ENCODE measurements at regions not wholly inside any gene's neighbourhood (a gene's known extent, or its start where the extent isn't known, plus 50 kb on each side); places are given as distances from the start of the nearest gene placed in this dataset.

DNA sequence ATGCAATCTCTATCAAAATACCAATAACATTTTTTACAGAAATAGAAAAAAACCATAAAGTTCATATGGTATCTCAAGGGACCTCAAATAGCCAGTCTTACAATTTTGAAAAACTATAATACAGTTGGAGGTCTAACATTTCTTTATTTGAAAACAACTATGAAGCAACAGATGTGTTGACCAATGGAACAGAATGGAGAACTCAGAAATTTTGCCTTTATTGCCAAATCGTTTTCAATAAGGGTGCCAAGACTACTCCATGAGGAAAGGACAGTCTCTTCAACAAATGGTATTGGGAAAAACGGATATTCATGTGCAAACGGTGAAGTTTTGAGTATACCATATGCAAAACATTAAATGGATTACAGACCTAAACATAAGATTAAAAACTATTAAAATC lies 470.8 kb upstream of the DPP6 start:
- ChIA-PET CTCF (no interaction called here), POLR2A (no interaction called here)
- Mint-ChIP-seq H3K27me3 (ENCODE audit: low read depth) (peaks cover 6% of the 10 kb centered on the region; the same call in 1 of the 2 replicates), H3K4me3 (no peak overlapping the region), H3K36me3 (peaks cover 81% of the 10 kb centered on the region), H3K4me1 (no peaks in the 10 kb centered on the region), H3K27ac (no peak overlapping the region), H3K9me3 (peaks cover 86% of the 10 kb centered on the region)
- no peak for ATAC-seq
- no peak for TF ChIP-seq NR2C2 (CRISPR knock-in tag; IDR thresholded peaks at IDR 0.05)
- TF ChIP-seq NR1H2 (CRISPR knock-in tag; IDR thresholded peaks at IDR 0.05) = no peak
- no peak for TF ChIP-seq ZNF396 (CRISPR knock-in tag; IDR thresholded peaks at IDR 0.05; ENCODE audit: borderline replicate concordance)
- TF ChIP-seq, protein P1, sequence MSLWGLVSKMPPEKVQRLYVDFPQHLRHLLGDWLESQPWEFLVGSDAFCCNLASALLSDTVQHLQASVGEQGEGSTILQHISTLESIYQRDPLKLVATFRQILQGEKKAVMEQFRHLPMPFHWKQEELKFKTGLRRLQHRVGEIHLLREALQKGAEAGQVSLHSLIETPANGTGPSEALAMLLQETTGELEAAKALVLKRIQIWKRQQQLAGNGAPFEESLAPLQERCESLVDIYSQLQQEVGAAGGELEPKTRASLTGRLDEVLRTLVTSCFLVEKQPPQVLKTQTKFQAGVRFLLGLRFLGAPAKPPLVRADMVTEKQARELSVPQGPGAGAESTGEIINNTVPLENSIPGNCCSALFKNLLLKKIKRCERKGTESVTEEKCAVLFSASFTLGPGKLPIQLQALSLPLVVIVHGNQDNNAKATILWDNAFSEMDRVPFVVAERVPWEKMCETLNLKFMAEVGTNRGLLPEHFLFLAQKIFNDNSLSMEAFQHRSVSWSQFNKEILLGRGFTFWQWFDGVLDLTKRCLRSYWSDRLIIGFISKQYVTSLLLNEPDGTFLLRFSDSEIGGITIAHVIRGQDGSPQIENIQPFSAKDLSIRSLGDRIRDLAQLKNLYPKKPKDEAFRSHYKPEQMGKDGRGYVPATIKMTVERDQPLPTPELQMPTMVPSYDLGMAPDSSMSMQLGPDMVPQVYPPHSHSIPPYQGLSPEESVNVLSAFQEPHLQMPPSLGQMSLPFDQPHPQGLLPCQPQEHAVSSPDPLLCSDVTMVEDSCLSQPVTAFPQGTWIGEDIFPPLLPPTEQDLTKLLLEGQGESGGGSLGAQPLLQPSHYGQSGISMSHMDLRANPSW (CRISPR knock-in tag; conservative IDR thresholded peaks at IDR 0.05; ENCODE audit: low read depth) = no peak
- TF ChIP-seq SOX15 (CRISPR knock-in tag; IDR thresholded peaks at IDR 0.05) = no peak
- TF ChIP-seq ZNF416 (CRISPR knock-in tag; IDR thresholded peaks at IDR 0.05) = no peak
- TF ChIP-seq CREM (CRISPR knock-in tag; IDR thresholded peaks at IDR 0.05) = no peak
- TF ChIP-seq, protein P2, sequence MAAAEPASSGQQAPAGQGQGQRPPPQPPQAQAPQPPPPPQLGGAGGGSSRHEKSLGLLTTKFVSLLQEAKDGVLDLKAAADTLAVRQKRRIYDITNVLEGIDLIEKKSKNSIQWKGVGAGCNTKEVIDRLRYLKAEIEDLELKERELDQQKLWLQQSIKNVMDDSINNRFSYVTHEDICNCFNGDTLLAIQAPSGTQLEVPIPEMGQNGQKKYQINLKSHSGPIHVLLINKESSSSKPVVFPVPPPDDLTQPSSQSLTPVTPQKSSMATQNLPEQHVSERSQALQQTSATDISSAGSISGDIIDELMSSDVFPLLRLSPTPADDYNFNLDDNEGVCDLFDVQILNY (CRISPR knock-in tag; IDR thresholded peaks at IDR 0.05) = no peak
- no peak for TF ChIP-seq NFE2L1 (CRISPR knock-in tag; IDR thresholded peaks at IDR 0.05)
- no peak for TF ChIP-seq JUN (CRISPR knock-in tag; IDR thresholded peaks at IDR 0.05)
- TF ChIP-seq, protein P3, sequence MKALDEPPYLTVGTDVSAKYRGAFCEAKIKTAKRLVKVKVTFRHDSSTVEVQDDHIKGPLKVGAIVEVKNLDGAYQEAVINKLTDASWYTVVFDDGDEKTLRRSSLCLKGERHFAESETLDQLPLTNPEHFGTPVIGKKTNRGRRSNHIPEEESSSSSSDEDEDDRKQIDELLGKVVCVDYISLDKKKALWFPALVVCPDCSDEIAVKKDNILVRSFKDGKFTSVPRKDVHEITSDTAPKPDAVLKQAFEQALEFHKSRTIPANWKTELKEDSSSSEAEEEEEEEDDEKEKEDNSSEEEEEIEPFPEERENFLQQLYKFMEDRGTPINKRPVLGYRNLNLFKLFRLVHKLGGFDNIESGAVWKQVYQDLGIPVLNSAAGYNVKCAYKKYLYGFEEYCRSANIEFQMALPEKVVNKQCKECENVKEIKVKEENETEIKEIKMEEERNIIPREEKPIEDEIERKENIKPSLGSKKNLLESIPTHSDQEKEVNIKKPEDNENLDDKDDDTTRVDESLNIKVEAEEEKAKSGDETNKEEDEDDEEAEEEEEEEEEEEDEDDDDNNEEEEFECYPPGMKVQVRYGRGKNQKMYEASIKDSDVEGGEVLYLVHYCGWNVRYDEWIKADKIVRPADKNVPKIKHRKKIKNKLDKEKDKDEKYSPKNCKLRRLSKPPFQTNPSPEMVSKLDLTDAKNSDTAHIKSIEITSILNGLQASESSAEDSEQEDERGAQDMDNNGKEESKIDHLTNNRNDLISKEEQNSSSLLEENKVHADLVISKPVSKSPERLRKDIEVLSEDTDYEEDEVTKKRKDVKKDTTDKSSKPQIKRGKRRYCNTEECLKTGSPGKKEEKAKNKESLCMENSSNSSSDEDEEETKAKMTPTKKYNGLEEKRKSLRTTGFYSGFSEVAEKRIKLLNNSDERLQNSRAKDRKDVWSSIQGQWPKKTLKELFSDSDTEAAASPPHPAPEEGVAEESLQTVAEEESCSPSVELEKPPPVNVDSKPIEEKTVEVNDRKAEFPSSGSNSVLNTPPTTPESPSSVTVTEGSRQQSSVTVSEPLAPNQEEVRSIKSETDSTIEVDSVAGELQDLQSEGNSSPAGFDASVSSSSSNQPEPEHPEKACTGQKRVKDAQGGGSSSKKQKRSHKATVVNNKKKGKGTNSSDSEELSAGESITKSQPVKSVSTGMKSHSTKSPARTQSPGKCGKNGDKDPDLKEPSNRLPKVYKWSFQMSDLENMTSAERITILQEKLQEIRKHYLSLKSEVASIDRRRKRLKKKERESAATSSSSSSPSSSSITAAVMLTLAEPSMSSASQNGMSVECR (CRISPR knock-in tag; IDR thresholded peaks at IDR 0.05; ENCODE audit: borderline replicate concordance) = no peak
- TF ChIP-seq, protein P4, sequence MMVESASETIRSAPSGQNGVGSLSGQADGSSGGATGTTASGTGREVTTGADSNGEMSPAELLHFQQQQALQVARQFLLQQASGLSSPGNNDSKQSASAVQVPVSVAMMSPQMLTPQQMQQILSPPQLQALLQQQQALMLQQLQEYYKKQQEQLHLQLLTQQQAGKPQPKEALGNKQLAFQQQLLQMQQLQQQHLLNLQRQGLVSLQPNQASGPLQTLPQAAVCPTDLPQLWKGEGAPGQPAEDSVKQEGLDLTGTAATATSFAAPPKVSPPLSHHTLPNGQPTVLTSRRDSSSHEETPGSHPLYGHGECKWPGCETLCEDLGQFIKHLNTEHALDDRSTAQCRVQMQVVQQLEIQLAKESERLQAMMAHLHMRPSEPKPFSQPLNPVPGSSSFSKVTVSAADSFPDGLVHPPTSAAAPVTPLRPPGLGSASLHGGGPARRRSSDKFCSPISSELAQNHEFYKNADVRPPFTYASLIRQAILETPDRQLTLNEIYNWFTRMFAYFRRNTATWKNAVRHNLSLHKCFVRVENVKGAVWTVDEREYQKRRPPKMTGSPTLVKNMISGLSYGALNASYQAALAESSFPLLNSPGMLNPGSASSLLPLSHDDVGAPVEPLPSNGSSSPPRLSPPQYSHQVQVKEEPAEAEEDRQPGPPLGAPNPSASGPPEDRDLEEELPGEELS (CRISPR knock-in tag; IDR thresholded peaks at IDR 0.05) = no peak
- no peak for TF ChIP-seq RELA (CRISPR knock-in tag; IDR thresholded peaks at IDR 0.05; ENCODE audit: borderline replicate concordance)
- TF ChIP-seq RORB (CRISPR knock-in tag; IDR thresholded peaks at IDR 0.05) = no peak
- TF ChIP-seq, protein P5, sequence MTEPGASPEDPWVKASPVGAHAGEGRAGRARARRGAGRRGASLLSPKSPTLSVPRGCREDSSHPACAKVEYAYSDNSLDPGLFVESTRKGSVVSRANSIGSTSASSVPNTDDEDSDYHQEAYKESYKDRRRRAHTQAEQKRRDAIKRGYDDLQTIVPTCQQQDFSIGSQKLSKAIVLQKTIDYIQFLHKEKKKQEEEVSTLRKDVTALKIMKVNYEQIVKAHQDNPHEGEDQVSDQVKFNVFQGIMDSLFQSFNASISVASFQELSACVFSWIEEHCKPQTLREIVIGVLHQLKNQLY (CRISPR knock-in tag; IDR thresholded peaks at IDR 0.05) = no peak
- DNase-seq (ENCODE audit: low spot score) = no peak

DNA sequence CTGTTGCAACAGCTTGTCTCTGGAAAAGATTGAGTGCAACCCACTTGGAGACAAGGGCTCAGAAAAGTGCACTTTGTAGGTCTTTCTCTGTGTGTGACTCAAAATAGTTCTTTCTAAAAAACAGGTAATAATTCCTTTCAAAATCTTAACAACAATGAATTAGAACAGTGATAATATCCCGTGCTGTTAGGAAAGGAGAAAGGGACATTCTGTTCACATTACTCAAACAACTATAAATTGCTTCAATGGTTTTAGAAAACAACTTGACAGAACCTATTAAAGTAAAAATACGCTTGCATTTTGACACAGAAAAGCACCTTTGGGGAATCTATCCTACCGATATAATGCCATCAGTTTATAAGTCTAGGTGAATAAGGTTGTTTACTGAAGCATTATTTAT lies 468.1 kb upstream of the DPP6 start:
- peaks cover 85% of the 10 kb centered on the region for H3K9me3 Mint-ChIP-seq
- peaks cover 3% of the 10 kb centered on the region; the same call in 1 of the 2 replicates for H3K27me3 Mint-ChIP-seq (ENCODE audit: low read depth)
- no peak for ATAC-seq
- no peak overlapping the region for H3K27ac Mint-ChIP-seq
- H3K36me3 Mint-ChIP-seq = peaks cover 72% of the 10 kb centered on the region
- CTCF ChIA-PET = no interaction called here
- no peaks in the 10 kb centered on the region for H3K4me1 Mint-ChIP-seq
- H3K4me3 Mint-ChIP-seq = no peak overlapping the region
- POLR2A ChIA-PET = no interaction called here
- DNase-seq (ENCODE audit: low spot score) = no peak
- no peak for TF ChIP-seq PRRX2 (CRISPR knock-in tag; IDR thresholded peaks at IDR 0.05)
- TF ChIP-seq, protein P6, sequence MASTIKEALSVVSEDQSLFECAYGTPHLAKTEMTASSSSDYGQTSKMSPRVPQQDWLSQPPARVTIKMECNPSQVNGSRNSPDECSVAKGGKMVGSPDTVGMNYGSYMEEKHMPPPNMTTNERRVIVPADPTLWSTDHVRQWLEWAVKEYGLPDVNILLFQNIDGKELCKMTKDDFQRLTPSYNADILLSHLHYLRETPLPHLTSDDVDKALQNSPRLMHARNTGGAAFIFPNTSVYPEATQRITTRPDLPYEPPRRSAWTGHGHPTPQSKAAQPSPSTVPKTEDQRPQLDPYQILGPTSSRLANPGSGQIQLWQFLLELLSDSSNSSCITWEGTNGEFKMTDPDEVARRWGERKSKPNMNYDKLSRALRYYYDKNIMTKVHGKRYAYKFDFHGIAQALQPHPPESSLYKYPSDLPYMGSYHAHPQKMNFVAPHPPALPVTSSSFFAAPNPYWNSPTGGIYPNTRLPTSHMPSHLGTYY (CRISPR knock-in tag; IDR thresholded peaks at IDR 0.05) = no peak
- TF ChIP-seq, protein P7, sequence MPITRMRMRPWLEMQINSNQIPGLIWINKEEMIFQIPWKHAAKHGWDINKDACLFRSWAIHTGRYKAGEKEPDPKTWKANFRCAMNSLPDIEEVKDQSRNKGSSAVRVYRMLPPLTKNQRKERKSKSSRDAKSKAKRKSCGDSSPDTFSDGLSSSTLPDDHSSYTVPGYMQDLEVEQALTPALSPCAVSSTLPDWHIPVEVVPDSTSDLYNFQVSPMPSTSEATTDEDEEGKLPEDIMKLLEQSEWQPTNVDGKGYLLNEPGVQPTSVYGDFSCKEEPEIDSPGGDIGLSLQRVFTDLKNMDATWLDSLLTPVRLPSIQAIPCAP (CRISPR knock-in tag; IDR thresholded peaks at IDR 0.05) = no peak
- TF ChIP-seq, protein P2 (CRISPR knock-in tag; IDR thresholded peaks at IDR 0.05) = no peak

Data from WTC11 (cell line).